Upper lobe of left lung (tissue), 6 donors: ENCODE measurements at regions not wholly inside any gene's neighbourhood (a gene's known extent, or its start where the extent isn't known, plus 50 kb on each side); places are given as distances from the start of the nearest gene placed in this dataset.

Experiments
- ATAC-seq, 2 donors: fragments of 200-7000 bp; cut with Tn5 transposase; one replicate each; pipeline ENCODE4 v1.9.1; 2022; ENCODE audit warnings: mild to moderate bottlenecking in 2 of 2, moderate library complexity in 2 of 2; ENCODE audit not compliant: low FRiP score in 2 of 2
- DNase-seq, 2 donors: peaks; one replicate each; pipeline ENCODE4 v3.0.0-alpha.2; 2019 to 2020
- H3K27ac ChIP-seq, 4 donors: fragments of 200-600 bp; sonication (generic); one replicate each; pipeline ENCODE4 v1.5.1; 2016 to 2019
- H3K27me3 ChIP-seq, 4 donors: fragments of 200-600 bp; sonication (generic); one replicate each; pipeline ENCODE4 v1.5.1; 2017 to 2019
- H3K36me3 ChIP-seq, 4 donors: fragments of 200-600 bp; sonication (generic); one replicate each; pipeline ENCODE4 v1.5.1; 2016 to 2019
- H3K4me1 ChIP-seq, 4 donors: fragments of 200-600 bp; sonication (generic); one replicate each; pipeline ENCODE4 v1.5.1; 2018 to 2019
- H3K4me3 ChIP-seq, 4 donors: fragments of 200-600 bp; sonication (generic); one replicate each; pipeline ENCODE4 v1.5.1; 2017 to 2019; ENCODE audit warnings: mild to moderate bottlenecking in 2 of 4, moderate library complexity in 1 of 4
- H3K9me3 ChIP-seq, 4 donors: fragments of 200-600 bp; sonication (generic); one replicate each; pipeline ENCODE4 v1.5.1; 2018 to 2019
- EP300 ChIP-seq, 4 donors: sonication (generic); formaldehyde crosslinking; IDR thresholded peaks; one replicate each; pipeline ENCODE4 v1.5.1; 2017; ENCODE audit warnings: antibody characterized with exemption in 4 of 4, control low read depth in 2 of 4
- POLR2A ChIP-seq, 4 donors: fragments of 450-650 bp; IDR thresholded peaks; one replicate each; pipeline ENCODE4 v1.5.1; 2016 to 2017; ENCODE audit warnings: antibody characterized with exemption in 4 of 4, mild to moderate bottlenecking in 2 of 4
- POLR2AphosphoS5 ChIP-seq, 2 donors: sonication (generic); formaldehyde crosslinking; IDR thresholded peaks; one replicate each; pipeline ENCODE4 v1.5.1; 2017; ENCODE audit warnings: antibody characterized with exemption in 2 of 2
- WGBS, 2 donors: methylation state at CpG; one replicate each; pipeline ENCODE4 v1.1.5; 2017 to 2018; 5-methylcytosine and 5-hydroxymethylcytosine counted together
- TF ChIP-seq, protein P1 (sequence below), 6 experiments: fragments of 450-650 bp in 4 of 6; fragments of 200-600 bp in 2 of 6; sonication (generic) in 2 of 6; IDR thresholded peaks; one replicate each; pipeline ENCODE4 v1.5.1; 2016 to 2019; ENCODE audit warnings: antibody characterized with exemption in 6 of 6
- donor health status: DM: no; HTN: no; CAD: no; lungs with moderate emphysema.
- donor health status: DM: no; HTN: yes; CAD: no; lungs with severe emphysema.

DNA sequence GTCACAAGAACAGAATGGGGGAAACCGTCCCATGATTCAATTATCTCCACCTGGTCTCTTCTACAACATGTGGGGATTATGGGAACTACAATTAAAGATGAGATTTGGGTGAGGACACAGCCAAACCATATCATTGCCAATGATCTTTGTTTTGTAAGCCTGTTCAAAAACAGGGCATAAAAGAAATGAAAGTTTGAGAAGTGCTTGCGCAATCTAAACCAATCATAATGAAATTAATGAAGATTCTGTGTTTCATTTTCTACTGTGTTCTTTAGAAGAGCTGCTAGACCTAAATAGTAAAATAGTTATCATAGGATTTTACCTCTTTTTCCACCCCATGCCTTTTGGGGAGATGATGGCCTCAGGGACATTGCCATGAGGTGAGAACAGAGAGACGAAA lies 761.3 kb downstream of the HDGFL1 start:
- Histone ChIP-seq H3K9me3 (no peaks in the 10 kb centered on the region), H3K36me3 (no peaks in the 10 kb centered on the region), H3K4me3 (no peak overlapping the region), H3K4me1 (no peaks in the 10 kb centered on the region), H3K27ac (no peak overlapping the region), H3K27me3 (no peaks in the 10 kb centered on the region)
- no peak for ATAC-seq
- no peak for DNase-seq
- no peak for TF ChIP-seq POLR2A (IDR thresholded peaks at IDR 0.05)
- no peak for TF ChIP-seq POLR2AphosphoS5 (IDR thresholded peaks at IDR 0.05)
- no peak for TF ChIP-seq EP300 (IDR thresholded peaks at IDR 0.05)
- TF ChIP-seq, protein P1, sequence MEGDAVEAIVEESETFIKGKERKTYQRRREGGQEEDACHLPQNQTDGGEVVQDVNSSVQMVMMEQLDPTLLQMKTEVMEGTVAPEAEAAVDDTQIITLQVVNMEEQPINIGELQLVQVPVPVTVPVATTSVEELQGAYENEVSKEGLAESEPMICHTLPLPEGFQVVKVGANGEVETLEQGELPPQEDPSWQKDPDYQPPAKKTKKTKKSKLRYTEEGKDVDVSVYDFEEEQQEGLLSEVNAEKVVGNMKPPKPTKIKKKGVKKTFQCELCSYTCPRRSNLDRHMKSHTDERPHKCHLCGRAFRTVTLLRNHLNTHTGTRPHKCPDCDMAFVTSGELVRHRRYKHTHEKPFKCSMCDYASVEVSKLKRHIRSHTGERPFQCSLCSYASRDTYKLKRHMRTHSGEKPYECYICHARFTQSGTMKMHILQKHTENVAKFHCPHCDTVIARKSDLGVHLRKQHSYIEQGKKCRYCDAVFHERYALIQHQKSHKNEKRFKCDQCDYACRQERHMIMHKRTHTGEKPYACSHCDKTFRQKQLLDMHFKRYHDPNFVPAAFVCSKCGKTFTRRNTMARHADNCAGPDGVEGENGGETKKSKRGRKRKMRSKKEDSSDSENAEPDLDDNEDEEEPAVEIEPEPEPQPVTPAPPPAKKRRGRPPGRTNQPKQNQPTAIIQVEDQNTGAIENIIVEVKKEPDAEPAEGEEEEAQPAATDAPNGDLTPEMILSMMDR (IDR thresholded peaks at IDR 0.05), result no peak
- WGBS, 2 donors, result 91 to 92% methylated on average over 3 of the region's 3 CpGs

- 58 to 65% methylated on average over 5 of the region's 5 CpGs for WGBS, 2 donors
- H3K27me3 ChIP-seq, result no peaks in the 10 kb centered on the region
- no peaks in the 10 kb centered on the region for H3K36me3 ChIP-seq
- DNase-seq (no peak), ATAC-seq (no peak)
- no peaks in the 10 kb centered on the region for H3K4me1 ChIP-seq
- no peak overlapping the region for H3K27ac ChIP-seq
- TF ChIP-seq, protein P1 (IDR thresholded peaks at IDR 0.05), result no peak
- no peak for TF ChIP-seq POLR2AphosphoS5 (IDR thresholded peaks at IDR 0.05)
- TF ChIP-seq POLR2A (IDR thresholded peaks at IDR 0.05), result no peak
- no peak for TF ChIP-seq EP300 (IDR thresholded peaks at IDR 0.05)
- no peaks in the 10 kb centered on the region for H3K9me3 ChIP-seq
- no peak overlapping the region for H3K4me3 ChIP-seq
Measured at GRCh38 chr6:23334360-23334759, 765.0 kb downstream of the HDGFL1 start.

- ATAC-seq (no peak), DNase-seq (no peak)
- no peaks in the 10 kb centered on the region for H3K27me3 ChIP-seq
- TF ChIP-seq POLR2A (IDR thresholded peaks at IDR 0.05) (no peak), POLR2AphosphoS5 (IDR thresholded peaks at IDR 0.05) (no peak), EP300 (IDR thresholded peaks at IDR 0.05) (no peak)
- TF ChIP-seq, protein P1 (IDR thresholded peaks at IDR 0.05), result no peak
- no peak overlapping the region for H3K27ac ChIP-seq
- no peaks in the 10 kb centered on the region for H3K4me1 ChIP-seq
- no peak overlapping the region for H3K4me3 ChIP-seq
- no peaks in the 10 kb centered on the region for H3K9me3 ChIP-seq
- H3K36me3 ChIP-seq, result no peaks in the 10 kb centered on the region
- WGBS, 2 donors, result 91 to 95% methylated on average over 2 of the region's 2 CpGs
Measured at GRCh38 chr6:23335894-23336293, 766.5 kb downstream of the HDGFL1 start.

DNA sequence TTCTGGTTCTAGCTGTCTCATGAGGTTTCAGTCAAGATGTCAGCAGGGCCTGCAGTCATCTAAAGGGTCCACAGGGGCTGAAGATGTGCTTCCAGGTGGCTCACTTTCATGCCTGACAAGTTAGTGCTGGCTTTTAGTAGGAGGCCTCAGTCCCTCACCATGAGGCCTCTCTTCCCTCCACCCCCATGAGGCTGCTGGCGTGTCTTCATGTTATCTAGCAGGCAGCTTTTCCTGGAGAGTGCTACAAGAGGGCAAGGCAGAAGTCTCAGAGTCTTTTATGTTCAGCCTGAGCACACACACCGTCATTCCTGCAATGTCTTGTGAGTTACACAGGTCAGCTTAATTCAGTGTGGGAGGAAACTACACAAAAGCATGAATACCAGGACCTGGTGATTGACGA lies 769.9 kb downstream of the HDGFL1 start:
- Histone ChIP-seq H3K4me3 (no peak overlapping the region), H3K9me3 (no peaks in the 10 kb centered on the region), H3K4me1 (no peaks in the 10 kb centered on the region), H3K36me3 (no peaks in the 10 kb centered on the region), H3K27me3 (no peaks in the 10 kb centered on the region), H3K27ac (no peak overlapping the region)
- WGBS, 2 donors, result 83 to 94% methylated on average over 3 of the region's 3 CpGs
- DNase-seq (no peak), ATAC-seq (no peak)
- TF ChIP-seq, protein P1 (IDR thresholded peaks at IDR 0.05), result no peak
- TF ChIP-seq POLR2AphosphoS5 (IDR thresholded peaks at IDR 0.05) (no peak), EP300 (IDR thresholded peaks at IDR 0.05) (no peak), POLR2A (IDR thresholded peaks at IDR 0.05) (no peak)

- Histone ChIP-seq H3K4me1 (no peaks in the 10 kb centered on the region), H3K36me3 (no peaks in the 10 kb centered on the region), H3K27me3 (no peaks in the 10 kb centered on the region), H3K4me3 (no peak overlapping the region), H3K27ac (no peak overlapping the region), H3K9me3 (no peaks in the 10 kb centered on the region)
- TF ChIP-seq POLR2A (IDR thresholded peaks at IDR 0.05) (no peak), POLR2AphosphoS5 (IDR thresholded peaks at IDR 0.05) (no peak), EP300 (IDR thresholded peaks at IDR 0.05) (no peak)
- TF ChIP-seq, protein P1 (IDR thresholded peaks at IDR 0.05), result no peak
- 89 to 93% methylated on average over 3 of the region's 3 CpGs for WGBS, 2 donors
- ATAC-seq, result no peak
- DNase-seq, result no peak
Measured at GRCh38 chr6:23340271-23340670, 770.9 kb downstream of the HDGFL1 start.
